T-cell (primary cell): ENCODE measurements at regions not wholly inside any gene's neighbourhood (a gene's known extent, or its start where the extent isn't known, plus 50 kb on each side); places are given as distances from the start of the nearest gene placed in this dataset.

Experiments
- ATAC-seq, 4 experiments: fragments of 200-7000 bp in 3 of 4; fragments of 150-1000 bp in 1 of 4; cut with Tn5 transposase; replicated peaks in 1 of 4; 1 replicate in 3 of 4; 2 replicates in 1 of 4; pipeline ENCODE4 v1.10.0; 2021; ENCODE audit warnings: moderate library complexity in 3 of 4, mild to moderate bottlenecking in 2 of 4, moderate number of reproducible peaks in 1 of 4
- CTCF ChIA-PET, 2 donors: fragments of 300-600 bp; sonication (Branson Sonifier 250); formaldehyde crosslinking; loops; one replicate each; lab custom pipeline; 2022; ENCODE audit warnings: antibody characterized with exemption in 2 of 2; lab: Charles Lee
- POLR2A ChIA-PET, 2 donors: fragments of 300-600 bp; sonication (Branson Sonifier 250); formaldehyde crosslinking; loops; one replicate each; lab custom pipeline; 2022; ENCODE audit warnings: antibody characterized with exemption in 2 of 2; lab: Charles Lee
- DNase-seq, 35 experiments: peaks; one replicate each; pipeline versions ENCODE4 v3.0.0 to v3.0.0-alpha.2; 2013 to 2023
- H3K27ac ChIP-seq: one replicate; pipeline ENCODE4 v1.5.1; 2013; ENCODE audit warnings: low read length
- H3K27me3 ChIP-seq, 2 experiments: replicated peaks in 1 of 2; 1 replicate in 1 of 2; 2 replicates in 1 of 2; pipeline versions ENCODE4 v1.6.1 to v1.7.0; 2013; ENCODE audit warnings: low read length in 1 of 2, mixed read lengths in 1 of 2; ENCODE audit not compliant: control insufficient read depth in 2 of 2, insufficient read depth in 2 of 2; ENCODE audit errors: extremely low read depth in 1 of 2
- H3K36me3 ChIP-seq, 2 donors: 1 replicate in 1 of 2; 2 replicates in 1 of 2; pipeline versions ENCODE4 v1.6.1 to v1.7.0; 2013; ENCODE audit warnings: low read length in 1 of 2; ENCODE audit not compliant: control insufficient read depth in 2 of 2, insufficient read depth in 1 of 2; ENCODE audit errors: extremely low read depth in 1 of 2
- H3K4me1 ChIP-seq, 2 experiments: 1 replicate in 1 of 2; 2 replicates in 1 of 2; pipeline versions ENCODE4 v1.6.1 to v1.7.0; 2013; ENCODE audit warnings: low read length in 2 of 2, mixed read lengths in 1 of 2; ENCODE audit not compliant: insufficient read depth in 2 of 2, control insufficient read depth in 1 of 2; ENCODE audit errors: extremely low read depth in 1 of 2
- H3K4me3 ChIP-seq, 2 donors: 1 replicate in 1 of 2; 2 replicates in 1 of 2; pipeline versions ENCODE4 v1.5.1 to v1.7.0; 2013; ENCODE audit warnings: mild to moderate bottlenecking in 2 of 2, low read length in 1 of 2, moderate library complexity in 1 of 2; ENCODE audit not compliant: control insufficient read depth in 1 of 2; ENCODE audit errors: extremely low read depth in 1 of 2
- H3K9me3 ChIP-seq: 2 replicates; pipeline ENCODE4 v1.7.0; 2013
- H3K27ac Mint-ChIP-seq, 2 donors: one replicate each; pipeline ENCODE4 v1.8.0; 2020 to 2021; ENCODE audit warnings: mild to moderate bottlenecking in 2 of 2, mixed read lengths in 2 of 2
- H3K27me3 Mint-ChIP-seq, 2 donors: one replicate each; pipeline ENCODE4 v1.8.0; 2021 to 2022; ENCODE audit warnings: mixed read lengths in 2 of 2
- H3K36me3 Mint-ChIP-seq: one replicate; pipeline ENCODE4 v1.8.0; 2021; ENCODE audit warnings: mixed read lengths
- H3K4me1 Mint-ChIP-seq, 3 donors: one replicate each; pipeline ENCODE4 v1.8.0; 2020 to 2022; ENCODE audit warnings: mixed read lengths in 3 of 3, mild to moderate bottlenecking in 1 of 3
- H3K4me3 Mint-ChIP-seq, 3 donors: one replicate each; pipeline ENCODE4 v1.8.0; 2020 to 2022; ENCODE audit warnings: mild to moderate bottlenecking in 3 of 3, mixed read lengths in 3 of 3, moderate library complexity in 3 of 3
- H3K9me3 Mint-ChIP-seq, 3 donors: one replicate each; pipeline ENCODE4 v1.8.0; 2020 to 2022; ENCODE audit warnings: mixed read lengths in 3 of 3
- WGBS: methylation state at CpG from one replicate; pipeline ENCODE4 v1.1.5; 2013; ENCODE audit warnings: missing lambda C conversion rate; ENCODE audit not compliant: insufficient coverage; 5-methylcytosine and 5-hydroxymethylcytosine counted together

GRCh38 chrX:42399632-42400024 lies 378.3 kb downstream of the PPP1R2C start:
- CTCF ChIA-PET: no interaction called here
- Mint-ChIP-seq H3K27me3 (no peaks in the 10 kb centered on the region), H3K27ac (peak overlapping the region; percentile 70 to 92), H3K4me1 (peaks cover 16 to 32% (median 17%) of the 10 kb centered on the region in 3 donors), H3K4me3 (peak overlapping the region; percentile 5 to 51 (median 38)), H3K9me3 (no peaks in the 10 kb centered on the region), H3K36me3 (no peaks in the 10 kb centered on the region)
- DNase-seq: peak in 1 of 35 experiments; percentile 8
- Histone ChIP-seq H3K36me3 (no peaks in the 10 kb centered on the region), H3K9me3 (no peaks in the 10 kb centered on the region), H3K27ac (peak overlapping the region; percentile 47), H3K4me1 (peaks cover 6 to 9% of the 10 kb centered on the region in 2 experiments), H3K27me3 (no peaks in the 10 kb centered on the region), H3K4me3 (no peak overlapping the region)
- POLR2A ChIA-PET: no interaction called here
- no CpG with 5 or more reads among the region's 2 CpGs for WGBS
- ATAC-seq: peak in 3 of 4 experiments; percentile 17 to 46 (median 26)

GRCh38 chrX:42398967-42399631 lies 378.9 kb downstream of the PPP1R2C start:
- peak; percentile 31 to 74 (median 54) for ATAC-seq
- Histone ChIP-seq H3K27me3 (no peaks in the 10 kb centered on the region), H3K4me3 (peak overlapping the region in 1 of 2 donors; percentile 5), H3K27ac (peak overlapping the region; percentile 47), H3K36me3 (no peaks in the 10 kb centered on the region), H3K9me3 (no peaks in the 10 kb centered on the region), H3K4me1 (peaks cover 6 to 9% of the 10 kb centered on the region in 2 experiments)
- Mint-ChIP-seq H3K27ac (peak overlapping the region; percentile 70 to 92), H3K36me3 (no peaks in the 10 kb centered on the region), H3K4me3 (peak overlapping the region; percentile 10 to 51 (median 38)), H3K9me3 (no peaks in the 10 kb centered on the region), H3K4me1 (peaks cover 16 to 32% (median 17%) of the 10 kb centered on the region in 3 donors), H3K27me3 (no peaks in the 10 kb centered on the region)
- WGBS: 0% methylated on average over 1 of the region's 8 CpGs
- POLR2A ChIA-PET: no interaction called here
- CTCF ChIA-PET: no interaction called here
- DNase-seq: peak in 5 of 35 experiments; percentile 4 to 24 (median 5)

- no CpG with 5 or more reads among the region's 4 CpGs for WGBS
- Histone ChIP-seq H3K4me1 (peaks cover 6 to 9% of the 10 kb centered on the region in 2 experiments), H3K27me3 (no peaks in the 10 kb centered on the region), H3K9me3 (no peaks in the 10 kb centered on the region), H3K36me3 (no peaks in the 10 kb centered on the region), H3K27ac (no peak overlapping the region), H3K4me3 (no peak overlapping the region)
- ATAC-seq (no peak), DNase-seq (no peak)
- H3K4me1 Mint-ChIP-seq: peaks cover 16 to 28% (median 19%) of the 10 kb centered on the region in 3 donors
- no peaks in the 10 kb centered on the region for H3K36me3 Mint-ChIP-seq
- POLR2A ChIA-PET: no interaction called here
- no peaks in the 10 kb centered on the region for H3K27me3 Mint-ChIP-seq
- no peaks in the 10 kb centered on the region for H3K9me3 Mint-ChIP-seq
- no peak overlapping the region for H3K4me3 Mint-ChIP-seq
- no peak overlapping the region for H3K27ac Mint-ChIP-seq
- CTCF ChIA-PET: no interaction called here
These were observed 381.8 kb downstream of the PPP1R2C start for GRCh38 chrX:42396136-42396535.

GRCh38 chrX:42392846-42393245 lies 385.1 kb downstream of the PPP1R2C start:
- no peak for DNase-seq
- CTCF ChIA-PET: no interaction called here

GRCh38 chrX:42386681-42387080 lies 391.3 kb downstream of the PPP1R2C start:
- Histone ChIP-seq H3K4me1 (no peaks in the 10 kb centered on the region), H3K27me3 (no peaks in the 10 kb centered on the region), H3K36me3 (no peaks in the 10 kb centered on the region), H3K9me3 (no peaks in the 10 kb centered on the region), H3K4me3 (no peak overlapping the region), H3K27ac (no peak overlapping the region)
- POLR2A ChIA-PET: no interaction called here
- CTCF ChIA-PET: interaction anchor here in 1 of 2 donors (0.6 kb wide), 1 partner anchor 664 kb away, joined by 6 read pairs; no protein-coding TSS in a partner anchor
- H3K27ac Mint-ChIP-seq: no peak overlapping the region
- DNase-seq: no peak
- no peak for ATAC-seq
- no CpG with 5 or more reads among the region's 2 CpGs for WGBS
- peaks cover 2 to 24% of the 10 kb centered on the region in 2 donors for H3K27me3 Mint-ChIP-seq
- no peak overlapping the region for H3K4me3 Mint-ChIP-seq
- H3K36me3 Mint-ChIP-seq: no peaks in the 10 kb centered on the region
- H3K9me3 Mint-ChIP-seq: no peaks in the 10 kb centered on the region
- H3K4me1 Mint-ChIP-seq: peaks cover 0 to 2% (median 0%) of the 10 kb centered on the region in 3 donors

More at GRCh38 chrX:42392846-42393245, 385.1 kb downstream of the PPP1R2C start:
- Histone ChIP-seq H3K4me3 (no peak overlapping the region), H3K27me3 (no peaks in the 10 kb centered on the region), H3K4me1 (no peaks in the 10 kb centered on the region), H3K36me3 (no peaks in the 10 kb centered on the region), H3K9me3 (no peaks in the 10 kb centered on the region), H3K27ac (no peak overlapping the region)
- Mint-ChIP-seq H3K9me3 (no peaks in the 10 kb centered on the region), H3K36me3 (no peaks in the 10 kb centered on the region), H3K27ac (no peak overlapping the region), H3K4me3 (no peak overlapping the region), H3K27me3 (peaks cover 0 to 5% of the 10 kb centered on the region in 2 donors), H3K4me1 (peaks cover 0 to 3% (median 3%) of the 10 kb centered on the region in 3 donors)
- no CpG with 5 or more reads among the region's 1 CpG for WGBS
- POLR2A ChIA-PET: no interaction called here
- ATAC-seq: no peak

GRCh38 chrX:42385730-42386129 lies 392.2 kb downstream of the PPP1R2C start:
- DNase-seq (no peak), ATAC-seq (no peak)
- peaks cover 2 to 24% of the 10 kb centered on the region in 2 donors for H3K27me3 Mint-ChIP-seq
- peaks cover 0 to 2% (median 0%) of the 10 kb centered on the region in 3 donors for H3K4me1 Mint-ChIP-seq
- no peaks in the 10 kb centered on the region for H3K36me3 ChIP-seq
- POLR2A ChIA-PET: no interaction called here
- CTCF ChIA-PET: no interaction called here
- H3K9me3 Mint-ChIP-seq: no peaks in the 10 kb centered on the region
- no peaks in the 10 kb centered on the region for H3K36me3 Mint-ChIP-seq
- H3K27ac Mint-ChIP-seq: no peak overlapping the region
- no peak overlapping the region for H3K4me3 ChIP-seq
- H3K4me3 Mint-ChIP-seq: no peak overlapping the region
- no peaks in the 10 kb centered on the region for H3K9me3 ChIP-seq
- no peaks in the 10 kb centered on the region for H3K4me1 ChIP-seq
- no peak overlapping the region for H3K27ac ChIP-seq
- no peaks in the 10 kb centered on the region for H3K27me3 ChIP-seq
- WGBS: no CpG with 5 or more reads among the region's 2 CpGs
